ENCODE measurements at regions not wholly inside any gene's neighbourhood (a gene's known extent, or its start where the extent isn't known, plus 50 kb on each side); places are given as distances from the start of the nearest gene placed in this dataset.

DNA sequence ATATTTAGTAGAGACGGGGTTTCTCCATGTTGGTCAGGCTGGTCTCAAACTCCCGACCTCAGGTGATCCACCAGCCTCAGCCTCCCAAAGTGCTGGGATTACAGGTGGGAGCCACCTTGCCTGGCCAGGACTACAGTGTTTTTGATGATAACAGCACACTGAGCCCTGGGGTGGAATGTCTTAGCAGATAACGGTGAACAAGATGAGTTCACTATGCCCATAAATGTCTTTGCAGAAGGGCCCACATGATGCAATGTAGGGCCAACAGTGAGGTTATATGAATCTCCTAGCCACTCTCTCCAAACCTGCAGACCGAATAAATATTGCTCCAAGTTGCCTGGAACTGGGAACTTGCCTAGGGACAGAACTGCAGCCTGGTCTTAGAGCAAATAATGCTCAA lies 235.1 kb downstream of the COG6 start:
- H3K4me2 ChIP-seq (ENCODE audit: insufficient read depth, low read length): no peak overlapping the region
- ChIA-PET CTCF (ENCODE audit: low intra/inter-chr PET ratio) (no interaction called here), POLR2A (no interaction called here)
- no peaks in the 10 kb centered on the region for H3K27me3 ChIP-seq (ENCODE audit: control insufficient read depth in 2 of 2, insufficient read depth in 2 of 2, low read length in 2 of 2)
- no peaks in the 10 kb centered on the region for H3K36me3 ChIP-seq (ENCODE audit: control insufficient read depth, insufficient read depth, low read length)
- DNase-seq (ENCODE audit: extremely low read depth in 1 of 4, low spot score in 3 of 4) (peak in 1 of 4 experiments; percentile 1), ATAC-seq (peak; percentile 77), FAIRE-seq (no peak)
- no peaks in the 10 kb centered on the region for H3K79me2 ChIP-seq (ENCODE audit: control insufficient read depth, insufficient read depth, low read length)
- no peak overlapping the region for H3K4me3 ChIP-seq
- H3K9ac ChIP-seq (ENCODE audit: insufficient read depth in 1 of 2, low read depth in 2 of 2, low read length in 2 of 2): no peak overlapping the region
- in situ Hi-C loops (cut with MboI) (no loop called here), intact Hi-C loops (cut with micrococcal nuclease) (no loop called here)
- 0% methylated on average over 2 of the region's 4 CpGs for WGBS (ENCODE audit: insufficient coverage, low coverage, missing lambda C conversion rate)
- no peaks in the 10 kb centered on the region for H4K20me1 ChIP-seq (replicated peaks; ENCODE audit: control insufficient read depth, insufficient read depth, low read length)
- BruUV-seq (replicated peaks): no TSS peak
- no peaks in the 10 kb centered on the region for H3K4me1 ChIP-seq (replicated peaks in 1 of 2; ENCODE audit: control insufficient read depth in 2 of 2, insufficient read depth in 2 of 2, low read length in 2 of 2)
- H3K9me3 ChIP-seq (replicated peaks; ENCODE audit: control insufficient read depth, insufficient read depth, low read depth, low read length): no peaks in the 10 kb centered on the region
- H3K9me1 ChIP-seq (ENCODE audit: control insufficient read depth, insufficient read depth, low read length): no peaks in the 10 kb centered on the region
- H2AFZ ChIP-seq (ENCODE audit: low read depth, low read length): no peak overlapping the region
- no peak overlapping the region for H3K27ac ChIP-seq (ENCODE audit: extremely low read depth, low read depth, low read length)
- TF ChIP-seq CBFA2T3 (IDR thresholded peaks at IDR 0.05) (peak; percentile 27; the same call in 1 of the 2 replicates), KLF16 (IDR thresholded peaks at IDR 0.05) (0 out of 2 replicates have a peak, but pooled peaks have one; percentile 11), EP300 (IDR thresholded peaks at IDR 0.05; ENCODE audit: low read length) (peak; percentile 43; the same call in 1 of the 2 replicates), ZEB2 (IDR thresholded peaks at IDR 0.05) (peak; percentile 75), EP400 (IDR thresholded peaks at IDR 0.05) (no peak), ARID1B (IDR thresholded peaks at IDR 0.05) (peak; percentile 63; the same call in 1 of the 2 replicates), CREBBP (IDR thresholded peaks at IDR 0.05; ENCODE audit: low read depth, low read length) (no peak), FOXK1 (CRISPR knock-in tag; IDR thresholded peaks at IDR 0.05; ENCODE audit: borderline replicate concordance) (no peak), SMAD1 (IDR thresholded peaks at IDR 0.05; ENCODE audit: low read depth, low read length, partially characterized antibody) (no peak), CTBP1 (IDR thresholded peaks at IDR 0.05; ENCODE audit: borderline replicate concordance) (peak; percentile 60; the same call in 1 of the 2 replicates), SOX6 (IDR thresholded peaks at IDR 0.05) (0 out of 2 replicates have a peak, but pooled peaks have one; percentile 27), ZNF668 (CRISPR knock-in tag; IDR thresholded peaks at IDR 0.05) (no peak), TAL1 (IDR thresholded peaks at IDR 0.05) (peak; percentile 74), TEAD4 (IDR thresholded peaks at IDR 0.05; ENCODE audit: low read length) (peak; percentile 51; the same call in 1 of the 2 replicates), TEAD4 (CRISPR knock-in tag; IDR thresholded peaks at IDR 0.05; ENCODE audit: borderline replicate concordance) (no peak)
- TF ChIP-seq, protein P1, sequence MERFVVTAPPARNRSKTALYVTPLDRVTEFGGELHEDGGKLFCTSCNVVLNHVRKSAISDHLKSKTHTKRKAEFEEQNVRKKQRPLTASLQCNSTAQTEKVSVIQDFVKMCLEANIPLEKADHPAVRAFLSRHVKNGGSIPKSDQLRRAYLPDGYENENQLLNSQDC (CRISPR knock-in tag; IDR thresholded peaks at IDR 0.05): no peak
- TF ChIP-seq, protein P2, sequence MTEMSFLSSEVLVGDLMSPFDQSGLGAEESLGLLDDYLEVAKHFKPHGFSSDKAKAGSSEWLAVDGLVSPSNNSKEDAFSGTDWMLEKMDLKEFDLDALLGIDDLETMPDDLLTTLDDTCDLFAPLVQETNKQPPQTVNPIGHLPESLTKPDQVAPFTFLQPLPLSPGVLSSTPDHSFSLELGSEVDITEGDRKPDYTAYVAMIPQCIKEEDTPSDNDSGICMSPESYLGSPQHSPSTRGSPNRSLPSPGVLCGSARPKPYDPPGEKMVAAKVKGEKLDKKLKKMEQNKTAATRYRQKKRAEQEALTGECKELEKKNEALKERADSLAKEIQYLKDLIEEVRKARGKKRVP (CRISPR knock-in tag; IDR thresholded peaks at IDR 0.05): peak; percentile 65; the same call in 1 of the 2 replicates
- TF ChIP-seq, protein P3, sequence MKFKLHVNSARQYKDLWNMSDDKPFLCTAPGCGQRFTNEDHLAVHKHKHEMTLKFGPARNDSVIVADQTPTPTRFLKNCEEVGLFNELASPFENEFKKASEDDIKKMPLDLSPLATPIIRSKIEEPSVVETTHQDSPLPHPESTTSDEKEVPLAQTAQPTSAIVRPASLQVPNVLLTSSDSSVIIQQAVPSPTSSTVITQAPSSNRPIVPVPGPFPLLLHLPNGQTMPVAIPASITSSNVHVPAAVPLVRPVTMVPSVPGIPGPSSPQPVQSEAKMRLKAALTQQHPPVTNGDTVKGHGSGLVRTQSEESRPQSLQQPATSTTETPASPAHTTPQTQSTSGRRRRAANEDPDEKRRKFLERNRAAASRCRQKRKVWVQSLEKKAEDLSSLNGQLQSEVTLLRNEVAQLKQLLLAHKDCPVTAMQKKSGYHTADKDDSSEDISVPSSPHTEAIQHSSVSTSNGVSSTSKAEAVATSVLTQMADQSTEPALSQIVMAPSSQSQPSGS (CRISPR knock-in tag; IDR thresholded peaks at IDR 0.05): no peak
- TF ChIP-seq, protein P4, sequence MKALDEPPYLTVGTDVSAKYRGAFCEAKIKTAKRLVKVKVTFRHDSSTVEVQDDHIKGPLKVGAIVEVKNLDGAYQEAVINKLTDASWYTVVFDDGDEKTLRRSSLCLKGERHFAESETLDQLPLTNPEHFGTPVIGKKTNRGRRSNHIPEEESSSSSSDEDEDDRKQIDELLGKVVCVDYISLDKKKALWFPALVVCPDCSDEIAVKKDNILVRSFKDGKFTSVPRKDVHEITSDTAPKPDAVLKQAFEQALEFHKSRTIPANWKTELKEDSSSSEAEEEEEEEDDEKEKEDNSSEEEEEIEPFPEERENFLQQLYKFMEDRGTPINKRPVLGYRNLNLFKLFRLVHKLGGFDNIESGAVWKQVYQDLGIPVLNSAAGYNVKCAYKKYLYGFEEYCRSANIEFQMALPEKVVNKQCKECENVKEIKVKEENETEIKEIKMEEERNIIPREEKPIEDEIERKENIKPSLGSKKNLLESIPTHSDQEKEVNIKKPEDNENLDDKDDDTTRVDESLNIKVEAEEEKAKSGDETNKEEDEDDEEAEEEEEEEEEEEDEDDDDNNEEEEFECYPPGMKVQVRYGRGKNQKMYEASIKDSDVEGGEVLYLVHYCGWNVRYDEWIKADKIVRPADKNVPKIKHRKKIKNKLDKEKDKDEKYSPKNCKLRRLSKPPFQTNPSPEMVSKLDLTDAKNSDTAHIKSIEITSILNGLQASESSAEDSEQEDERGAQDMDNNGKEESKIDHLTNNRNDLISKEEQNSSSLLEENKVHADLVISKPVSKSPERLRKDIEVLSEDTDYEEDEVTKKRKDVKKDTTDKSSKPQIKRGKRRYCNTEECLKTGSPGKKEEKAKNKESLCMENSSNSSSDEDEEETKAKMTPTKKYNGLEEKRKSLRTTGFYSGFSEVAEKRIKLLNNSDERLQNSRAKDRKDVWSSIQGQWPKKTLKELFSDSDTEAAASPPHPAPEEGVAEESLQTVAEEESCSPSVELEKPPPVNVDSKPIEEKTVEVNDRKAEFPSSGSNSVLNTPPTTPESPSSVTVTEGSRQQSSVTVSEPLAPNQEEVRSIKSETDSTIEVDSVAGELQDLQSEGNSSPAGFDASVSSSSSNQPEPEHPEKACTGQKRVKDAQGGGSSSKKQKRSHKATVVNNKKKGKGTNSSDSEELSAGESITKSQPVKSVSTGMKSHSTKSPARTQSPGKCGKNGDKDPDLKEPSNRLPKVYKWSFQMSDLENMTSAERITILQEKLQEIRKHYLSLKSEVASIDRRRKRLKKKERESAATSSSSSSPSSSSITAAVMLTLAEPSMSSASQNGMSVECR (CRISPR knock-in tag; IDR thresholded peaks at IDR 0.05): no peak
